OCI-LY3 (cell line): ENCODE measurements at regions not wholly inside any gene's neighbourhood (a gene's known extent, or its start where the extent isn't known, plus 50 kb on each side); places are given as distances from the start of the nearest gene placed in this dataset.
"Not testable (repeated sequence)": the region's sequence is repeated elsewhere in the genome, so short reads cannot be mapped to it uniquely, and the experiment has no call there.

Experiments
- H2AFZ ChIP-seq: fragments of 200-600, 300-600 bp; shearing (Covaris generic); 2 replicates; pipeline ENCODE4 v1.6.0; 2014; ENCODE audit warnings: antibody characterized with exemption, low read depth, low read length
- H3K27ac ChIP-seq: fragments of 200-600, 300-600 bp; sonication (generic); 2 replicates; pipeline ENCODE4 v1.5.1; 2014; ENCODE audit warnings: mild to moderate bottlenecking, low read length, moderate library complexity, mixed read lengths
- H3K27me3 ChIP-seq: fragments of 200-600, 300-600 bp; sonication (generic); 2 replicates; pipeline ENCODE4 v1.6.1; 2014; ENCODE audit warnings: low read depth, low read length, mixed read lengths
- H3K36me3 ChIP-seq: fragments of 200-600, 300-600 bp; sonication (generic); replicated peaks from 2 replicates; pipeline ENCODE3; 2014; ENCODE audit warnings: low read depth, low read length, mixed read lengths
- H3K4me1 ChIP-seq: fragments of 300-600, 200-600 bp; sonication (generic); 2 replicates; pipeline ENCODE4 v1.6.1; 2014; ENCODE audit warnings: low read length, mixed read lengths
- H3K4me2 ChIP-seq: fragments of 200-600, 300-600 bp; sonication (generic); 2 replicates; pipeline ENCODE4 v1.6.1; 2014; ENCODE audit warnings: low read length, mixed read lengths
- H3K4me3 ChIP-seq: fragments of 300-600, 200-600 bp; sonication (generic); 2 replicates; pipeline ENCODE4 v1.5.1; 2014; ENCODE audit warnings: antibody characterized with exemption, mild to moderate bottlenecking, low read length, moderate library complexity
- H3K79me2 ChIP-seq: fragments of 300-600, 200-600 bp; shearing (Covaris generic); 2 replicates; pipeline ENCODE4 v1.6.1; 2014; ENCODE audit warnings: mild to moderate bottlenecking, low read length, mixed read lengths
- H3K9ac ChIP-seq: fragments of 300-600, 200-600 bp; shearing (Covaris generic); 2 replicates; pipeline ENCODE4 v1.6.0; 2014; ENCODE audit warnings: mild to moderate bottlenecking, low read length, moderate library complexity
- H3K9me3 ChIP-seq: fragments of 200-600, 300-600 bp; shearing (Covaris generic); 2 replicates; pipeline ENCODE4 v1.6.1; 2014; ENCODE audit warnings: low read length, mixed read lengths; ENCODE audit not compliant: insufficient read depth
- H4K20me1 ChIP-seq: fragments of 200-600, 300-600 bp; sonication (generic); 2 replicates; pipeline ENCODE4 v1.6.1; 2016; ENCODE audit warnings: low read length, mixed read lengths; ENCODE audit not compliant: insufficient read depth
- EZH2phosphoT487 ChIP-seq: fragments of 200-600 bp; shearing (Covaris generic); IDR thresholded peaks from 2 replicates; pipeline ENCODE4 v1.6.1; 2018; ENCODE audit warnings: antibody characterized with exemption, mixed run types, low read depth
- TF ChIP-seq, protein P1 (sequence below): fragments of 200-600, 300-600 bp; sonication (generic); IDR thresholded peaks from 2 replicates; pipeline ENCODE4 v1.5.1; 2014; ENCODE audit warnings: antibody characterized with exemption, low read length, low read depth

GRCh38 chr13:110973007-110973700, 58.3 kb upstream of the ANKRD10 start:
- no peak overlapping the region for H3K9ac ChIP-seq
- no peaks in the 10 kb centered on the region for H3K9me3 ChIP-seq
- H3K79me2 ChIP-seq, result no peaks in the 10 kb centered on the region
- peaks cover 7% of the 10 kb centered on the region; the same call in 1 of the 2 replicates for H3K4me1 ChIP-seq
- no peaks in the 10 kb centered on the region for H3K27me3 ChIP-seq
- H3K4me2 ChIP-seq, result no peak overlapping the region
- H3K4me3 ChIP-seq, result no peak overlapping the region
- TF ChIP-seq, protein P1, sequence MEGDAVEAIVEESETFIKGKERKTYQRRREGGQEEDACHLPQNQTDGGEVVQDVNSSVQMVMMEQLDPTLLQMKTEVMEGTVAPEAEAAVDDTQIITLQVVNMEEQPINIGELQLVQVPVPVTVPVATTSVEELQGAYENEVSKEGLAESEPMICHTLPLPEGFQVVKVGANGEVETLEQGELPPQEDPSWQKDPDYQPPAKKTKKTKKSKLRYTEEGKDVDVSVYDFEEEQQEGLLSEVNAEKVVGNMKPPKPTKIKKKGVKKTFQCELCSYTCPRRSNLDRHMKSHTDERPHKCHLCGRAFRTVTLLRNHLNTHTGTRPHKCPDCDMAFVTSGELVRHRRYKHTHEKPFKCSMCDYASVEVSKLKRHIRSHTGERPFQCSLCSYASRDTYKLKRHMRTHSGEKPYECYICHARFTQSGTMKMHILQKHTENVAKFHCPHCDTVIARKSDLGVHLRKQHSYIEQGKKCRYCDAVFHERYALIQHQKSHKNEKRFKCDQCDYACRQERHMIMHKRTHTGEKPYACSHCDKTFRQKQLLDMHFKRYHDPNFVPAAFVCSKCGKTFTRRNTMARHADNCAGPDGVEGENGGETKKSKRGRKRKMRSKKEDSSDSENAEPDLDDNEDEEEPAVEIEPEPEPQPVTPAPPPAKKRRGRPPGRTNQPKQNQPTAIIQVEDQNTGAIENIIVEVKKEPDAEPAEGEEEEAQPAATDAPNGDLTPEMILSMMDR, result no peak
- TF ChIP-seq EZH2phosphoT487, result no peak
- peaks cover 9% of the 10 kb centered on the region for H3K36me3 ChIP-seq
- no peaks in the 10 kb centered on the region for H4K20me1 ChIP-seq
- H3K27ac ChIP-seq, result no peak overlapping the region
- H2AFZ ChIP-seq, result no peak overlapping the region

DNA sequence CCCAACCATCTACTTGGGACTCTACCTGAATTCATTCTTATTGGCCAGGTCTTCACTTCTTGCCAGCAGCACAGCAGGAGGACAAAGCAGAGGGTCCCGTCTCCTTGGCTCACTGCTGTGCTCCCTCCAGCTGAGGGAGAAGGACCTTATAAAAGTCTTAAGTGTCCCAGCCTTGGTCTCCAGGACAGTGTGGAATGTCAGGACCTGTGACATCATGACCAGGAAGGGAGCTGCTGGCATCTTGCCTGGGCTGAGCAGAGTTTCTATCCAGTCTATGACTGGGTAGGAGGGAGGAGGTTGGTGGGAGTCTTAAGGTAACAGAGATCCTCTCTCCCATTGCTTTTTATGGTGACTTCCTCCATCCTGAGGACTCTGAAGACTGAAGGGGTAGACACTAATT, 56.6 kb upstream of the ANKRD10 start:
- Histone ChIP-seq H2AFZ (no peak overlapping the region), H3K36me3 (peaks cover 2% of the 10 kb centered on the region), H3K4me3 (no peak overlapping the region), H3K4me2 (no peak overlapping the region), H3K79me2 (no peaks in the 10 kb centered on the region), H3K4me1 (peaks cover 12% of the 10 kb centered on the region), H3K9me3 (peaks cover 6% of the 10 kb centered on the region; the same call in 1 of the 2 replicates), H3K27ac (no peak overlapping the region), H3K9ac (no peak overlapping the region), H4K20me1 (no peaks in the 10 kb centered on the region), H3K27me3 (no peaks in the 10 kb centered on the region)
- TF ChIP-seq, protein P1, result no peak
- TF ChIP-seq EZH2phosphoT487, result no peak

GRCh38 chr13:110967156-110967855, 52.4 kb upstream of the ANKRD10 start:
- H2AFZ ChIP-seq, H3K4me3 ChIP-seq, H3K9ac ChIP-seq, H3K36me3 ChIP-seq, H3K4me2 ChIP-seq, H3K27me3 ChIP-seq, H3K79me2 ChIP-seq, H4K20me1 ChIP-seq, H3K27ac ChIP-seq: not testable (repeated sequence)
- Histone ChIP-seq H3K9me3 (peaks cover 21% of the 10 kb centered on the region; the same call in 1 of the 2 replicates), H3K4me1 (peaks cover 33% of the 10 kb centered on the region)

DNA sequence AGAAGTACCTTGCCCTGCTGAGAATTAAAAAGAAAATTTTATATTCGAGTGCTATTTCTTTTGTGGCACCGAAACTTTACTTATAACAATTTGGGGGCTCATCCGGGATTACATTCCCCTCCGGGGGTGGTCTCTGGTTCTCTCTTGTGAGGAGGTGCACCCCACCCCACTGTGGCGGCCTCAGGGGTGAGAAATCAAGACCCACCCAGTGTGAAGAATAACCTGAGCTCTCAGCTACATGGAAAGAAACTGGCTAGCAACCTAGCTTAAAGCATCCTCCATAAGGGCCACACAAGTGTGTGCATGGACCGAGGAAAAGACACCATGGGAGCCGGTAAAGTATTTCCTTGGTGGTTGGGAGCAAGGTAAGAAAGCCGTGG, 50.9 kb upstream of the ANKRD10 start:
- peak overlapping the region; percentile 46; the same call in 1 of the 2 replicates for H3K9ac ChIP-seq
- H3K4me1 ChIP-seq, result peaks cover 33% of the 10 kb centered on the region
- H2AFZ ChIP-seq, result no peak overlapping the region
- H3K4me3 ChIP-seq, result peak overlapping the region; percentile 21
- H3K79me2 ChIP-seq, result no peaks in the 10 kb centered on the region
- peak overlapping the region; percentile 48 for H3K4me2 ChIP-seq
- peak overlapping the region; percentile 76 for H3K27ac ChIP-seq
- peaks cover 18% of the 10 kb centered on the region for H3K36me3 ChIP-seq
- no peak for TF ChIP-seq EZH2phosphoT487
- TF ChIP-seq, protein P1, result no peak
- no peaks in the 10 kb centered on the region for H4K20me1 ChIP-seq
- H3K9me3 ChIP-seq, result peaks cover 32% of the 10 kb centered on the region
- H3K27me3 ChIP-seq, result no peaks in the 10 kb centered on the region
